ENCODE measurements at regions not wholly inside any gene's neighbourhood (a gene's known extent, or its start where the extent isn't known, plus 50 kb on each side); places are given as distances from the start of the nearest gene placed in this dataset.

GRCh38 chr5:74250304-74251102 lies 390.0 kb downstream of the ENC1 start:
- DNase-seq, result peak; percentile 18

GRCh38 chr5:74248576-74248975 lies 392.0 kb downstream of the ENC1 start:
- DNase-seq, result no peak

- DNase-seq, result no peak
These were observed 396.1 kb downstream of the ENC1 start for GRCh38 chr5:74244406-74244805.

GRCh38 chr5:74243634-74244033 lies 396.9 kb downstream of the ENC1 start:
- DNase-seq, result no peak

GRCh38 chr5:74242516-74242915 lies 398.0 kb downstream of the ENC1 start:
- no peak for DNase-seq

GRCh38 chr5:74241751-74242140 lies 398.8 kb downstream of the ENC1 start:
- no peak for DNase-seq

- DNase-seq, result no peak
These were observed 399.5 kb downstream of the ENC1 start for GRCh38 chr5:74240783-74241750.

- DNase-seq, result no peak
These were observed 401.3 kb downstream of the ENC1 start for GRCh38 chr5:74239261-74239660.

- no peak for DNase-seq
These were observed 402.9 kb downstream of the ENC1 start for GRCh38 chr5:74237571-74238145.

- no peak for DNase-seq
These were observed 405.0 kb downstream of the ENC1 start for GRCh38 chr5:74235552-74235951.

- no peak for DNase-seq
These were observed 407.0 kb downstream of the ENC1 start for GRCh38 chr5:74233571-74233970.

GRCh38 chr5:74233091-74233490 lies 407.4 kb downstream of the ENC1 start:
- no peak for DNase-seq

GRCh38 chr5:74232276-74232675 lies 408.3 kb downstream of the ENC1 start:
- DNase-seq, result no peak

GRCh38 chr5:74231697-74232096 lies 408.8 kb downstream of the ENC1 start:
- no peak for DNase-seq

- no peak for DNase-seq
These were observed 413.6 kb downstream of the ENC1 start for GRCh38 chr5:74226716-74227485.

- DNase-seq, result no peak
These were observed 414.9 kb downstream of the ENC1 start for GRCh38 chr5:74225587-74225986.

- no peak for DNase-seq
These were observed 416.2 kb downstream of the ENC1 start for GRCh38 chr5:74224331-74224730.

- DNase-seq, result no peak
These were observed 417.7 kb downstream of the ENC1 start for GRCh38 chr5:74222806-74223205.

- DNase-seq, result no peak
These were observed 419.1 kb downstream of the ENC1 start for GRCh38 chr5:74221413-74221812.

GRCh38 chr5:74216012-74216411 lies 424.5 kb downstream of the ENC1 start:
- DNase-seq, result no peak

- no peak for DNase-seq
These were observed 428.2 kb downstream of the ENC1 start for GRCh38 chr5:74212336-74212735.

GRCh38 chr5:74209571-74209970 lies 431.0 kb downstream of the ENC1 start:
- no peak for DNase-seq
